ENCODE measurements at regions not wholly inside any gene's neighbourhood (a gene's known extent, or its start where the extent isn't known, plus 50 kb on each side); places are given as distances from the start of the nearest gene placed in this dataset.
"Not testable (repeated sequence)": the region's sequence is repeated elsewhere in the genome, so short reads cannot be mapped to it uniquely, and the experiment has no call there.

GRCh38 chr4:179353786-179354185 is 1911.5 kb upstream of the AGA start:
- no peak for DNase-seq

- DNase-seq: no peak
Measured at GRCh38 chr4:179361978-179362486, 1919.8 kb upstream of the AGA start.

- not testable (repeated sequence) for DNase-seq
Measured at GRCh38 chr4:179365932-179366331, 1923.7 kb upstream of the AGA start.

DNA sequence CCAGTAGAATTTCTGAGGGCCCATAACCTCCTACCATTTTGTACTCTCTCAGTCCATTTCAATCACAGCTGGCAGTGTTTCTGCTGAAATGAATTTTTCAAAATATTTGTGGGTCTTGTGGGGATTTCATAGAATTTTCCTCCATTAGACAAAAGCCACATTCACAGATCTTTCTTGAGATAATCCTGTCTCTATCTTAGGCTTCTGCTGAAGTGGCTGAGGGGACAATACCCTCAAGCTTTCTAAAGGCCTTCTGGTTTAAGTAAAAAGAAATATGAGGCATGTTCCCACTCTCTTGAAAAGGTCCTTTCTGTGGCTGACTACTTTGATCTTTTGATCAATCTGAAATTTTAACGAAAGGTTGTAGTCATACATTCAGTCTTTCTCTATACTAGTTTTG is 1930.0 kb upstream of the AGA start:
- DNase-seq: no peak

GRCh38 chr4:179372746-179373145 is 1930.5 kb upstream of the AGA start:
- no peak for DNase-seq

DNA sequence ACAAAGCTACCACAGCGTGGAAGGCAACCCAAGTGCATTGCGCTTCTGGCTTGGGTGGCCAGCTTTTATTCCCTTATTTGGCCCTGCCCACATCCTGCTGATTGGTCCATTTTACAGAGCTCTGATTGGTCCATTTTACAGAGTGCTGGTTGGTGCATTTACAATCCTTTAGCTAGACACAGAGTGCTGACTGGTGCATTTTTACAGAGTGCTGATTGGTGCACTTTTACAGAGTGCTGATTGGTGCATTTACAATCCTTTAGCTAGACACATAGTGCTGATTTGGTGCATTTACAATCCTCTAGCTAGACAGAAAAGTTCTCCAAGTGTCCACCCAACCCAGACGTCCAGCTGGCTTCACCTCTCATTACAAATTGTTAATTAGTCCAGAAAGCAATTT is 1936.6 kb upstream of the AGA start:
- DNase-seq: not testable (repeated sequence)

DNA sequence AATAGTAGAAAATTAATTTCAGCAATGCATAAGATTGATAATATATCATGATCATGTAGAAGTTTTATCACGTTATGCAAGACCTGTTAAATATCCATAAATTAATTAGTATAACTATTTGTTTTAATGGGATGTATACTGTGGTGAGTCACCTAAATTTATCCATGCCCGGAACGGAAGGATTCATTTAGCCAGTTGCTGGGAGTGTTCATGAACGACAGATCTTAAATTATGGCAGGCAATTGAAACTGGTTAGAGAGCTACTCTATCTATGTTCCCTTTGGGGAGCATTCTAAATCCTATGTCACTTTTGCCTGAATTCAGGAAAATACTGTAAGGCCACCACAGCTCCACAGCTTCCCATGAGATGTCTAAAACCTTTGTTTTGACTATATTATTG is 1950.5 kb upstream of the AGA start:
- DNase-seq: no peak

GRCh38 chr4:179398414-179398813 is 1956.2 kb upstream of the AGA start:
- no peak for DNase-seq

DNA sequence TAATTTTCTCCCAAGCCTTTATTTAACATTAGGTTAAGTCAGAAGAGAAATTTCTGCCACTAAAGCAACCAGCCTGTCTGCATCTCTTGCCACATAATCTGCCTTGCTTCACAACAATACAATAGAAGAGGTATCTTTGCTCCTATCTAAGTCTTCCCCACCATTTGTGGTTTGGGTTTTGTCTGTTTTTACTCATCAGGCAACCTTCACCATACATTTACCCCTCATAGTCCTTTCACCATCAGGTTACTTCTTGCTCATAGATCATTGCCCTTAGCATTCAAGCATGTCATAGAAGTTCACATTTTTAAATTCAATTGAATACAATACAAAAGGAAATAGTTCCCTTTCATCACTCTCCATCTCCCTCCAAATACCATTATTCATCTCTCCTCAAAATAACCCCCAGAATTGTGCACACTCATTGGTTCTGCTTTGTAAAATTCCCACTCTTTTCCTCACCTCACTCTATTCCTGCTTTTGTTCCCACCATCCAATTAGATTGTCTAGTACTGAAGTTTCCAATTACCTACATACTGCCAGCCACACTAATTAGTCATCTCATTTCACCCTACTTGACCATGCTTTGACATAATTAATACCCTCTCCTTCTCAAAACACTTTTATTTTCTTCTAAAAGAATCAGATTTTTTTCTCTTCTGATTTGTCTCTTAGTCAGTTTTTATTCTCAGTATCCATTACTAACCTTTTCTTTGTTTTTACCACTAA is 1957.0 kb upstream of the AGA start:
- no peak for DNase-seq

- no peak for DNase-seq
Measured at GRCh38 chr4:179415037-179415846, 1973.0 kb upstream of the AGA start.

GRCh38 chr4:179415847-179416223 is 1973.6 kb upstream of the AGA start:
- DNase-seq: no peak

DNA sequence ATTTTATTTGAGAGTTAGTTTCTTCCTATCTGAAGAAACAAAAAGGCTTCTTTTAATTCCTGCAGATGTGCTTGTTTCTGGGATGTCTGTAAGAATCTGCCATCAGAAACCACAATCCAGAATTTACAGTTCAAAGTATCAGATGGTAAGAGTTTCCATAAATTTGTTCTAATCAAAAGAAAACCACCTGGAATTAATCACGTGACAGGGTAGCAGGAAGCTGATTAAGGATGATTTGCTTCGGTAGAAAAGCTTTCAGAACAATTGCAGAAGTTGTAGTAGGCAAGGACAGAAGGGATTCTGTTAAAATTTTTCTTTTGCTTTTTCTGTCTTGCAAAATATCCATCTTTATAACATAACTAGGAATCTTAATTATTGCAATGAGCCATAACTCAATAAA is 1975.1 kb upstream of the AGA start:
- DNase-seq: no peak

- no peak for DNase-seq
Measured at GRCh38 chr4:179437962-179438361, 1995.7 kb upstream of the AGA start.

DNA sequence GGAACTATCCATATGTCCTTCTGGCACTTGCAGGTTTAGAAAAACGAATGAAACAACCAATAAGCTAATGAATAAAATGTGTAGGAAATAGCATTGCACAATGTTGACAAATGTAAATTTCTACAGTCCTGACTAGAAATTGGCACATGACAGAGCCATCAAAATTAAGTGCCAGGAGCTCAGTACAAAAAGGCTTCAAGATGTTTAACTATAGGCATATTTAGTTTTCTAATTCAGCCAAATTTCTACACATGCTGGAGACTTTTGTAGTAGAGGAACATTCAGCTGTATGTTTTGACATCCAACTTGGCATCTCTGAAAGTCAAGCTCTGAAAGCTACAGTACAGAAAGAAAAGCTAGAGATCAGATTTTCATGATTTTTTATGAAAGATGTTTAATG is 1999.4 kb upstream of the AGA start:
- no peak for DNase-seq

GRCh38 chr4:179447308-179447707 is 2005.1 kb upstream of the AGA start:
- DNase-seq: no peak

- DNase-seq: no peak
Measured at GRCh38 chr4:179465131-179465797, 2023.0 kb upstream of the AGA start.

- no peak for DNase-seq
Measured at GRCh38 chr4:179467878-179468277, 2025.6 kb upstream of the AGA start.

- no peak for DNase-seq
Measured at GRCh38 chr4:179472164-179472563, 2029.9 kb upstream of the AGA start.

DNA sequence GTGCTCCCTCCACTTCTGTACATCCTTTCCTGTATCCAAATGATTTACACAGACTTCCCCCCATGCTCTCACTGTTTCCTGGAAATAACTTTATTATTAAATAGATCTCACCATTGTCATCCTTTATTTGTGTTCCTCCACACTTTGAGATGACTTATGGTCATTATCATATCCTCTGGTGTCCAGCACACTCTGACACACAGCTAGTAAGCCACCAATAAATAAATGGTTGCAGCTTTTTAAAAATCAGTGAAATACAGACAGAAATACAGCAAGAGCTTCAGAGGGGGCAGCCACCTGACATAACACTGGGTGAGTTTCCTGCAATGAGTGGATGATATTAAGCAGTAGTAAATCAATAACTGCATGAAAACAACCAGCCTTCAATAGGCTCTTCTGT is 2036.4 kb upstream of the AGA start:
- no peak for DNase-seq

GRCh38 chr4:179485781-179486180 is 2043.5 kb upstream of the AGA start:
- DNase-seq: no peak

- no peak for DNase-seq
Measured at GRCh38 chr4:179486570-179487335, 2044.5 kb upstream of the AGA start.

GRCh38 chr4:179492260-179493080 is 2050.2 kb upstream of the AGA start:
- DNase-seq: no peak

Measured in activated gamma-delta T cell treated with Interleukin-2 at 50 U/mL for 16 hours (primary cell).